ENCODE measurements at regions not wholly inside any gene's neighbourhood (a gene's known extent, or its start where the extent isn't known, plus 50 kb on each side); places are given as distances from the start of the nearest gene placed in this dataset.

DNA sequence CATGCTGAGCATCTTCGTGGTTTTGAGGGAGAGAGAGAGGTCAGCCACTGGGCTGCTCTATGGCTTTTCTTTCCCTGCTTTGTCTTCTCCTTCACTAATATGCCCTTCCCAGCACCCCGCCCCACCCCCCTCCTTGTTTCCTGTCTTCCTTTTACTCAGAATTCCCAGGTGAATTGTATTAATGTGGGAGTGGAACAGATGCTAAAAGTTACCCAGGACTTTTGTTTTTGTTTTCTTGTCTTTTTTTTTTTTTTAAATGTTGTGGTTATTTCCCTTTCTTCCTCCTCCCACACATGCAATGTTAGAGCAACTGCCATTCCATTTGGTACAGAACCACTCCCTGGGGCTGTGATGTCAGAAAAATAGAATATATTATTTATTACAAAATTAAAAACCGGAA is 442.7 kb upstream of the CD180 start:
- TF ChIP-seq EZH2phosphoT487 (IDR thresholded peaks at IDR 0.05), result no peak
- TF ChIP-seq, protein P1, sequence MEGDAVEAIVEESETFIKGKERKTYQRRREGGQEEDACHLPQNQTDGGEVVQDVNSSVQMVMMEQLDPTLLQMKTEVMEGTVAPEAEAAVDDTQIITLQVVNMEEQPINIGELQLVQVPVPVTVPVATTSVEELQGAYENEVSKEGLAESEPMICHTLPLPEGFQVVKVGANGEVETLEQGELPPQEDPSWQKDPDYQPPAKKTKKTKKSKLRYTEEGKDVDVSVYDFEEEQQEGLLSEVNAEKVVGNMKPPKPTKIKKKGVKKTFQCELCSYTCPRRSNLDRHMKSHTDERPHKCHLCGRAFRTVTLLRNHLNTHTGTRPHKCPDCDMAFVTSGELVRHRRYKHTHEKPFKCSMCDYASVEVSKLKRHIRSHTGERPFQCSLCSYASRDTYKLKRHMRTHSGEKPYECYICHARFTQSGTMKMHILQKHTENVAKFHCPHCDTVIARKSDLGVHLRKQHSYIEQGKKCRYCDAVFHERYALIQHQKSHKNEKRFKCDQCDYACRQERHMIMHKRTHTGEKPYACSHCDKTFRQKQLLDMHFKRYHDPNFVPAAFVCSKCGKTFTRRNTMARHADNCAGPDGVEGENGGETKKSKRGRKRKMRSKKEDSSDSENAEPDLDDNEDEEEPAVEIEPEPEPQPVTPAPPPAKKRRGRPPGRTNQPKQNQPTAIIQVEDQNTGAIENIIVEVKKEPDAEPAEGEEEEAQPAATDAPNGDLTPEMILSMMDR (IDR thresholded peaks at IDR 0.05), result no peak
- no peak for TF ChIP-seq EZH2 (IDR thresholded peaks at IDR 0.05)

Data from neural progenitor cell (in vitro differentiated cells).